Glutamatergic neuron (in vitro differentiated cells): ENCODE measurements at regions not wholly inside any gene's neighbourhood (a gene's known extent, or its start where the extent isn't known, plus 50 kb on each side); places are given as distances from the start of the nearest gene placed in this dataset.

Source experiments
- DNase-seq: peaks from one replicate; pipeline ENCODE4 v3.0.0; 2022
- H3K27ac Mint-ChIP-seq: one replicate; pipeline ENCODE4 v1.8.0; 2020; ENCODE audit warnings: mild to moderate bottlenecking, mixed read lengths, inconsistent platforms; ENCODE audit not compliant: unreplicated experiment
- H3K27me3 Mint-ChIP-seq: one replicate; pipeline ENCODE4 v1.8.0; 2020; ENCODE audit warnings: mild to moderate bottlenecking, moderate library complexity, mixed read lengths, inconsistent platforms; ENCODE audit not compliant: unreplicated experiment
- H3K36me3 Mint-ChIP-seq: one replicate; pipeline ENCODE4 v1.8.0; 2020; ENCODE audit warnings: mild to moderate bottlenecking, mixed read lengths, inconsistent platforms; ENCODE audit not compliant: unreplicated experiment
- H3K4me1 Mint-ChIP-seq: one replicate; pipeline ENCODE4 v1.8.0; 2020; ENCODE audit warnings: mild to moderate bottlenecking, low read depth, mixed read lengths, inconsistent platforms; ENCODE audit not compliant: unreplicated experiment
- H3K4me3 Mint-ChIP-seq: one replicate; pipeline ENCODE4 v1.8.0; 2020; ENCODE audit warnings: mild to moderate bottlenecking, mixed read lengths, inconsistent platforms; ENCODE audit not compliant: unreplicated experiment
- H3K9me3 Mint-ChIP-seq: one replicate; pipeline ENCODE4 v1.8.0; 2020; ENCODE audit warnings: mild to moderate bottlenecking, moderate library complexity, mixed read lengths, inconsistent platforms; ENCODE audit not compliant: unreplicated experiment
- CTCF ChIP-seq: fragments of 200-600 bp; sonication (generic); IDR thresholded peaks from one replicate; pipeline ENCODE4 v1.5.0; 2021; ENCODE audit not compliant: partially characterized antibody, unreplicated experiment

- no peaks in the 10 kb centered on the region for H3K4me1 Mint-ChIP-seq
- no peak overlapping the region for H3K4me3 Mint-ChIP-seq
- H3K36me3 Mint-ChIP-seq, result no peaks in the 10 kb centered on the region
- H3K27ac Mint-ChIP-seq, result no peak overlapping the region
- H3K9me3 Mint-ChIP-seq, result no peaks in the 10 kb centered on the region
- H3K27me3 Mint-ChIP-seq, result no peaks in the 10 kb centered on the region
- no peak for TF ChIP-seq CTCF
- DNase-seq, result no peak
Measured at GRCh38 chr20:11755071-11755841, 162.4 kb upstream of the BTBD3 start.

GRCh38 chr20:11761497-11761896, 156.2 kb upstream of the BTBD3 start:
- no peaks in the 10 kb centered on the region for H3K4me1 Mint-ChIP-seq
- H3K27me3 Mint-ChIP-seq, result no peaks in the 10 kb centered on the region
- no peaks in the 10 kb centered on the region for H3K36me3 Mint-ChIP-seq
- no peak for TF ChIP-seq CTCF
- peaks cover 2% of the 10 kb centered on the region for H3K9me3 Mint-ChIP-seq
- no peak for DNase-seq
- no peak overlapping the region for H3K4me3 Mint-ChIP-seq
- H3K27ac Mint-ChIP-seq, result no peak overlapping the region

GRCh38 chr20:11766961-11767360, 150.7 kb upstream of the BTBD3 start:
- Mint-ChIP-seq H3K4me3 (no peak overlapping the region), H3K36me3 (no peaks in the 10 kb centered on the region), H3K9me3 (peaks cover 2% of the 10 kb centered on the region), H3K27me3 (peaks cover 2% of the 10 kb centered on the region), H3K27ac (no peak overlapping the region), H3K4me1 (no peaks in the 10 kb centered on the region)
- TF ChIP-seq CTCF, result no peak
- no peak for DNase-seq

GRCh38 chr20:11769825-11770224, 147.9 kb upstream of the BTBD3 start:
- H3K4me1 Mint-ChIP-seq, result no peaks in the 10 kb centered on the region
- no peak overlapping the region for H3K4me3 Mint-ChIP-seq
- TF ChIP-seq CTCF, result no peak
- peaks cover 2% of the 10 kb centered on the region for H3K27me3 Mint-ChIP-seq
- no peak overlapping the region for H3K27ac Mint-ChIP-seq
- H3K9me3 Mint-ChIP-seq, result peaks cover 2% of the 10 kb centered on the region
- DNase-seq, result no peak
- no peaks in the 10 kb centered on the region for H3K36me3 Mint-ChIP-seq

- Mint-ChIP-seq H3K4me1 (no peaks in the 10 kb centered on the region), H3K9me3 (no peaks in the 10 kb centered on the region), H3K27ac (no peak overlapping the region), H3K4me3 (no peak overlapping the region), H3K36me3 (no peaks in the 10 kb centered on the region), H3K27me3 (no peaks in the 10 kb centered on the region)
- no peak for TF ChIP-seq CTCF
- no peak for DNase-seq
Measured at GRCh38 chr20:11772226-11772730, 145.4 kb upstream of the BTBD3 start.
